ENCODE measurements at regions not wholly inside any gene's neighbourhood (a gene's known extent, or its start where the extent isn't known, plus 50 kb on each side); places are given as distances from the start of the nearest gene placed in this dataset.

DNA sequence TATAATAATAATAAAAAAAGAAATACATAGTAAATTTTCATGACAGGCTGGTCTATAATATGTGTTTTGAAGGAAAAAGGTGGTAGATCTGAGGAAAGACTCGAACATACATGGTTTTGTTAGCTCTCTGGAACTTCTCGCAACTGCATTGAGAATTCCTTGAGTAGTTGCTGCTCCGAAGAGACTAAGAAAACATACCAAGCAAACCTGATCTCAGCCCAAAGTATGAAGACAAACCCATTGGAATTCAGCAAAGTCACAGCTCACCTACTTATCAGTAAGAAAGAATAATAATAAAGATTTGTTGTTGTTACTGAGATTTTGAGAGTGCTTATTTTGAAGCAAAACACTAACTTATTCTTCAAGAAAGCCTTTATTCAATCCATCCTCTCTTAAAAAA is 1107.1 kb upstream of the EYS start:
- TF ChIP-seq POLR2AphosphoS5 (IDR thresholded peaks at IDR 0.05; ENCODE audit: insufficient read depth, low read depth, low read length) (no peak), FOS (IDR thresholded peaks at IDR 0.05; ENCODE audit: borderline replicate concordance, insufficient read depth, low read length) (no peak), EZH2 (IDR thresholded peaks at IDR 0.05; ENCODE audit: borderline replicate concordance, low read depth, low read length, severe bottlenecking) (no peak), POLR2A (IDR thresholded peaks at IDR 0.05; ENCODE audit: low read depth, low read length) (no peak)
- TF ChIP-seq, protein P1, sequence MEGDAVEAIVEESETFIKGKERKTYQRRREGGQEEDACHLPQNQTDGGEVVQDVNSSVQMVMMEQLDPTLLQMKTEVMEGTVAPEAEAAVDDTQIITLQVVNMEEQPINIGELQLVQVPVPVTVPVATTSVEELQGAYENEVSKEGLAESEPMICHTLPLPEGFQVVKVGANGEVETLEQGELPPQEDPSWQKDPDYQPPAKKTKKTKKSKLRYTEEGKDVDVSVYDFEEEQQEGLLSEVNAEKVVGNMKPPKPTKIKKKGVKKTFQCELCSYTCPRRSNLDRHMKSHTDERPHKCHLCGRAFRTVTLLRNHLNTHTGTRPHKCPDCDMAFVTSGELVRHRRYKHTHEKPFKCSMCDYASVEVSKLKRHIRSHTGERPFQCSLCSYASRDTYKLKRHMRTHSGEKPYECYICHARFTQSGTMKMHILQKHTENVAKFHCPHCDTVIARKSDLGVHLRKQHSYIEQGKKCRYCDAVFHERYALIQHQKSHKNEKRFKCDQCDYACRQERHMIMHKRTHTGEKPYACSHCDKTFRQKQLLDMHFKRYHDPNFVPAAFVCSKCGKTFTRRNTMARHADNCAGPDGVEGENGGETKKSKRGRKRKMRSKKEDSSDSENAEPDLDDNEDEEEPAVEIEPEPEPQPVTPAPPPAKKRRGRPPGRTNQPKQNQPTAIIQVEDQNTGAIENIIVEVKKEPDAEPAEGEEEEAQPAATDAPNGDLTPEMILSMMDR (IDR thresholded peaks at IDR 0.05; ENCODE audit: extremely low read depth in 1 of 2, insufficient read depth in 1 of 2, low read depth in 1 of 2, low read length in 2 of 2), result no peak
- TF ChIP-seq, protein P2, sequence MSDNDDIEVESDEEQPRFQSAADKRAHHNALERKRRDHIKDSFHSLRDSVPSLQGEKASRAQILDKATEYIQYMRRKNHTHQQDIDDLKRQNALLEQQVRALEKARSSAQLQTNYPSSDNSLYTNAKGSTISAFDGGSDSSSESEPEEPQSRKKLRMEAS (IDR thresholded peaks at IDR 0.05; ENCODE audit: insufficient read depth, insufficient read length), result no peak

All from endothelial cell of umbilical vein (primary cell).